HCT116 (cell line): ENCODE measurements at regions not wholly inside any gene's neighbourhood (a gene's known extent, or its start where the extent isn't known, plus 50 kb on each side); places are given as distances from the start of the nearest gene placed in this dataset.

Source experiments
- ATAC-seq: fragments of 200-7000 bp; cut with Tn5 transposase; 2 replicates; pipeline ENCODE4 v1.9.1; 2020; ENCODE audit warnings: mild to moderate bottlenecking, moderate library complexity
- BruUV-seq: library from RNA; stranded (reverse); fragments of 400-500 nt; replicated peaks from 2 replicates; lab custom pipeline; 2021; lab: Mats Ljungman, UMichigan
- CTCF ChIA-PET: fragments of 300-600 bp; sonication (Branson Sonifier 250); formaldehyde crosslinking; loops from one replicate; lab custom pipeline; 2021; ENCODE audit warnings: antibody characterized with exemption; lab: Charles Lee
- POLR2A ChIA-PET: fragments of 300-600, 350-600 bp; sonication (Branson Sonifier 250); formaldehyde crosslinking; loops from one replicate; lab custom pipeline; 2021; ENCODE audit warnings: antibody characterized with exemption; lab: Charles Lee
- RAD21 ChIA-PET, 2 experiments: fragments of 300-600 bp; sonication (Branson Sonifier 250); formaldehyde crosslinking; loops; one replicate each; lab custom pipeline; 2023; ENCODE audit warnings: low total read pairs in 2 of 2; ENCODE audit not compliant: uncharacterized antibody in 2 of 2, unreplicated experiment in 2 of 2, low non-redundant PET in 1 of 2; lab: Charles Lee
- DNase-seq: peaks from one replicate; pipeline ENCODE4 v3.0.0-alpha.2; 2010; ENCODE audit warnings: low read depth, low spot score
- H2AFZ ChIP-seq: fragments of 200-600 bp; shearing (Covaris generic), sonication (generic); 2 replicates; pipeline ENCODE4 v1.6.1; 2017; ENCODE audit warnings: low read depth, mixed run types, mixed read lengths, antibody characterized with exemption, low read length; ENCODE audit not compliant: poor library complexity, severe bottlenecking
- H3K27ac ChIP-seq: 2 replicates; pipeline ENCODE4 v1.5.1; 2012; ENCODE audit warnings: low read depth, low read length
- H3K27me3 ChIP-seq: fragments of 200-600 bp; sonication (generic); 2 replicates; pipeline ENCODE4 v1.6.1; 2016; ENCODE audit warnings: mixed run types, low read length, mixed read lengths; ENCODE audit not compliant: insufficient read depth
- H3K36me3 ChIP-seq, 2 experiments: fragments of 200-500 bp in 1 of 2; fragments of 200-600 bp in 1 of 2; sonication (Bioruptor generic) in 1 of 2; sonication (generic) in 1 of 2; 2 replicates each; pipeline versions ENCODE4 v1.5.1 to v1.6.1; 2014 to 2016; ENCODE audit warnings: low read length in 2 of 2, inconsistent platforms in 1 of 2, mixed read lengths in 1 of 2, mixed run types in 1 of 2; ENCODE audit not compliant: insufficient read depth in 2 of 2, control insufficient read depth in 1 of 2
- H3K4me1 ChIP-seq, 2 experiments: fragments of 200-600 bp in 1 of 2; sonication (generic) in 1 of 2; 2 replicates each; pipeline versions ENCODE4 v1.5.1 to v1.6.1; 2012 to 2017; ENCODE audit warnings: low read length in 2 of 2, inconsistent platforms in 1 of 2, mild to moderate bottlenecking in 1 of 2, mixed read lengths in 1 of 2, mixed run types in 1 of 2, moderate library complexity in 1 of 2; ENCODE audit not compliant: insufficient read depth in 2 of 2, control insufficient read depth in 1 of 2
- H3K4me2 ChIP-seq: fragments of 200-600 bp; sonication (generic); 2 replicates; pipeline ENCODE4 v1.6.1; 2017; ENCODE audit warnings: mixed run types, low read length, mixed read lengths
- H3K4me3 ChIP-seq, 2 experiments: fragments of 200-600 bp in 1 of 2; sonication (generic) in 1 of 2; replicated peaks in 1 of 2; 2 replicates each; pipeline ENCODE4 v1.5.1; 2011 to 2016; ENCODE audit warnings: low read length in 2 of 2, control low read depth in 1 of 2, low read depth in 1 of 2, mild to moderate bottlenecking in 1 of 2, mixed read lengths in 1 of 2, mixed run types in 1 of 2
- H3K79me2 ChIP-seq: fragments of 200-600 bp; sonication (generic); 2 replicates; pipeline ENCODE4 v1.6.1; 2017; ENCODE audit warnings: mild to moderate bottlenecking, mixed run types, low read length, moderate library complexity, mixed read lengths; ENCODE audit not compliant: insufficient read depth
- H3K9ac ChIP-seq: fragments of 200-600 bp; sonication (generic); 2 replicates; pipeline ENCODE4 v1.6.1; 2016; ENCODE audit warnings: low read length, mixed read lengths
- H3K9me2 ChIP-seq: fragments of 200-600 bp; sonication (generic), shearing (Covaris generic); 2 replicates; pipeline ENCODE4 v1.6.1; 2017; ENCODE audit warnings: mixed run types, mild to moderate bottlenecking, moderate library complexity; ENCODE audit not compliant: insufficient read depth
- H3K9me3 ChIP-seq, 2 experiments: fragments of 200-500 bp in 1 of 2; fragments of 200-600 bp in 1 of 2; sonication (Bioruptor generic) in 1 of 2; sonication (generic) in 1 of 2; 2 replicates each; pipeline ENCODE4 v1.6.1; 2014 to 2017; ENCODE audit warnings: low read length in 2 of 2, mixed read lengths in 2 of 2, inconsistent platforms in 1 of 2, low read depth in 1 of 2, mild to moderate bottlenecking in 1 of 2, mixed run types in 1 of 2, moderate library complexity in 1 of 2; ENCODE audit not compliant: control insufficient read depth in 1 of 2, insufficient read depth in 1 of 2
- H4K20me1 ChIP-seq: fragments of 200-600 bp; sonication (generic), shearing (Covaris generic); 2 replicates; pipeline ENCODE4 v1.6.1; 2017; ENCODE audit warnings: mixed run types, mild to moderate bottlenecking, moderate library complexity; ENCODE audit not compliant: insufficient read depth
- CBX3 ChIP-seq: IDR thresholded peaks from 2 replicates; pipeline ENCODE4 v1.6.1; 2012; ENCODE audit warnings: low read depth
- EGR1 ChIP-seq: IDR thresholded peaks from 2 replicates; pipeline ENCODE4 v1.6.1; 2012; ENCODE audit warnings: low read depth
- ELF1 ChIP-seq: IDR thresholded peaks from 2 replicates; pipeline ENCODE4 v1.6.1; 2012; ENCODE audit warnings: low read depth, borderline replicate concordance
- EZH2 ChIP-seq: fragments of 200-600 bp; sonication (generic); IDR thresholded peaks from 2 replicates; pipeline ENCODE4 v1.6.1; 2017; ENCODE audit warnings: antibody characterized with exemption, mixed run types
- EZH2phosphoT487 ChIP-seq: fragments of 200-600 bp; IDR thresholded peaks from 2 replicates; pipeline ENCODE4 v1.6.1; 2018; ENCODE audit warnings: antibody characterized with exemption, borderline replicate concordance
- FOSL1 ChIP-seq: IDR thresholded peaks from 2 replicates; pipeline ENCODE4 v1.6.1; 2012; ENCODE audit warnings: low read depth
- JUND ChIP-seq: IDR thresholded peaks from 2 replicates; pipeline ENCODE4 v1.6.1; 2012
- MAX ChIP-seq: IDR thresholded peaks from 2 replicates; pipeline ENCODE4 v1.6.1; 2012
- POLR2A ChIP-seq: IDR thresholded peaks from 2 replicates; pipeline ENCODE4 v1.7.0; 2011; ENCODE audit warnings: borderline replicate concordance; ENCODE audit not compliant: insufficient read depth, insufficient read length; ENCODE audit errors: extremely low read depth
- POLR2AphosphoS5 ChIP-seq: IDR thresholded peaks from 2 replicates; pipeline ENCODE4 v1.6.1; 2011; ENCODE audit warnings: mild to moderate bottlenecking, low read depth, low read length, moderate library complexity
- RAD21 ChIP-seq: IDR thresholded peaks from 2 replicates; pipeline ENCODE4 v1.6.1; 2012; ENCODE audit warnings: low read depth, mild to moderate bottlenecking
- SP1 ChIP-seq: IDR thresholded peaks from 2 replicates; pipeline ENCODE4 v1.6.1; 2012; ENCODE audit warnings: low read depth
- SRF ChIP-seq: IDR thresholded peaks from 2 replicates; pipeline ENCODE4 v1.6.1; 2012; ENCODE audit warnings: low read depth
- TCF7L2 ChIP-seq: IDR thresholded peaks from 2 replicates; pipeline ENCODE4 v1.7.0; 2011; ENCODE audit warnings: borderline replicate concordance, inconsistent platforms; ENCODE audit not compliant: insufficient read depth, insufficient read length; ENCODE audit errors: extremely low read depth
- ZFX ChIP-seq: fragments of 450-650 bp; IDR thresholded peaks from 2 replicates; pipeline ENCODE4 v1.6.1; 2017
- ZNF274 ChIP-seq: fragments of 200-500 bp; sonication (Bioruptor generic); IDR thresholded peaks from 2 replicates; pipeline ENCODE4 v1.6.1; 2014; ENCODE audit warnings: mild to moderate bottlenecking, low read depth, low read length, inconsistent platforms
- intact Hi-C: fragments of 100-400 bp; cut with micrococcal nuclease; formaldehyde crosslinking; loops from 2 replicates; pipeline ENCODE4 v1.10.0; 2022
- TF ChIP-seq, protein P1 (sequence below): IDR thresholded peaks from 2 replicates; pipeline ENCODE4 v1.6.1; 2012

GRCh38 chr1:68314151-68314780 is 81.9 kb upstream of the WLS start (continued):
- TF ChIP-seq RAD21: no peak
- 0 out of 2 replicates have a peak, but pooled peaks have one; percentile 14 for TF ChIP-seq SP1

DNA sequence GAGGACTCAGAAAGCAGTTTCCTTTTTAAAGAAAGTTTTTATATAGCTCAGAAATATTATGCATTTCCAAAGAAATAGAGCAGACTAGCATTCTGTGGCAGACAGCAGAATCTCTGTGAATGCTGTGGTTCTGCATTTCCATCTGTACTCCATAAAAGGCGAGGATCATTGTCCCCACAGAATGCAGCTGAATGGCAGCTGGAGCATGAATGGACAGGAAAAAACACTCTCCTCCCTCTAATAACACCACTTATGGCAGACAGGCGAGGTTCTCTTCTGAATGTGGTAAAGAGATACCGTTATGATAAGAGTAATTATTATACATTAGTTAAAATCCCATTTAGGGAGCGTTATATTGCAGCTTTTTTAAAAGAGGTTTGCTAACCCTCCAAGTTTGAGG is 81.4 kb upstream of the WLS start:
- Histone ChIP-seq H3K4me3 (no peak overlapping the region), H3K9ac (no peak overlapping the region), H3K9me2 (no peaks in the 10 kb centered on the region), H4K20me1 (no peaks in the 10 kb centered on the region), H3K4me2 (peak overlapping the region; percentile 41; the same call in 1 of the 2 replicates), H3K36me3 (no peaks in the 10 kb centered on the region), H3K4me1 (peaks cover 5 to 16% of the 10 kb centered on the region in 2 experiments), H3K79me2 (no peaks in the 10 kb centered on the region), H3K27me3 (no peaks in the 10 kb centered on the region), H3K9me3 (no peaks in the 10 kb centered on the region), H3K27ac (no peak overlapping the region), H2AFZ (peak overlapping the region; percentile 48)
- ChIA-PET RAD21 (no interaction called here), POLR2A (no interaction called here), CTCF (no interaction called here)
- no TSS peak for BruUV-seq
- ATAC-seq: peak; percentile 43
- TF ChIP-seq EZH2 (no peak), EGR1 (no peak), POLR2A (no peak), ZFX (no peak), FOSL1 (no peak), JUND (no peak), EZH2phosphoT487 (no peak), MAX (no peak), TCF7L2 (no peak), CBX3 (no peak), SRF (no peak), ZNF274 (no peak), RAD21 (no peak), ELF1 (no peak), SP1 (no peak), POLR2AphosphoS5 (no peak)
- TF ChIP-seq, protein P1, sequence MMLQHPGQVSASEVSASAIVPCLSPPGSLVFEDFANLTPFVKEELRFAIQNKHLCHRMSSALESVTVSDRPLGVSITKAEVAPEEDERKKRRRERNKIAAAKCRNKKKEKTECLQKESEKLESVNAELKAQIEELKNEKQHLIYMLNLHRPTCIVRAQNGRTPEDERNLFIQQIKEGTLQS: no peak
- intact Hi-C loops: no loop called here
- DNase-seq: no peak
